ENCODE measurements at regions not wholly inside any gene's neighbourhood (a gene's known extent, or its start where the extent isn't known, plus 50 kb on each side); places are given as distances from the start of the nearest gene placed in this dataset.

- TF ChIP-seq ZNF174 (tag by site-specific recombination; IDR thresholded peaks at IDR 0.05) (no peak), ZNF341 (tag by site-specific recombination; IDR thresholded peaks at IDR 0.05; ENCODE audit: low read depth) (no peak), ZBTB17 (tag by site-specific recombination; IDR thresholded peaks at IDR 0.05) (no peak), ZNF335 (tag by site-specific recombination; conservative IDR thresholded peaks at IDR 0.05) (no peak), ZNF280D (tag by site-specific recombination; IDR thresholded peaks at IDR 0.05) (no peak), ZNF2 (tag by site-specific recombination; IDR thresholded peaks at IDR 0.05) (no peak), ZNF530 (tag by site-specific recombination; IDR thresholded peaks at IDR 0.05; ENCODE audit: low read depth) (no peak), MEIS1 (CRISPR knock-in tag; IDR thresholded peaks at IDR 0.05; ENCODE audit: borderline replicate concordance) (no peak), ZNF398 (tag by site-specific recombination; IDR thresholded peaks at IDR 0.05) (no peak), ZBTB49 (tag by site-specific recombination; IDR thresholded peaks at IDR 0.05; ENCODE audit: low read depth) (no peak), ZNF239 (tag by site-specific recombination; IDR thresholded peaks at IDR 0.05) (no peak), GFI1B (tag by site-specific recombination; IDR thresholded peaks at IDR 0.05) (no peak)
- CTCF ChIA-PET = interaction anchor here (1.0 to 1.6 kb wide), 2 partner anchors 76 to 152 kb away, joined by 3 to 5 read pairs; no protein-coding TSS in a partner anchor
- POLR2A ChIA-PET = no interaction called here
- no peak overlapping the region for H3K4me3 ChIP-seq (ENCODE audit: low read depth, low read length)
- H3K36me3 ChIP-seq (ENCODE audit: control insufficient read depth in 2 of 2, insufficient read depth in 1 of 2, low read length in 2 of 2) = no peaks in the 10 kb centered on the region
- no peaks in the 10 kb centered on the region for H3K9me3 ChIP-seq (ENCODE audit: control insufficient read depth, insufficient read depth, low read depth, low read length)
- H3K4me1 ChIP-seq (ENCODE audit: control insufficient read depth, insufficient read depth, low read length) = no peaks in the 10 kb centered on the region
- H3K27ac ChIP-seq (ENCODE audit: extremely low read depth, low read depth, low read length) = no peak overlapping the region
These were observed 258.9 kb downstream of the RDH14 start for GRCh38 chr2:18301421-18302139.

GRCh38 chr2:18299423-18300212 lies 260.8 kb downstream of the RDH14 start:
- H3K4me3 ChIP-seq (ENCODE audit: low read depth, low read length) = no peak overlapping the region
- TF ChIP-seq INSM2 (tag by site-specific recombination; IDR thresholded peaks at IDR 0.05) = no peak
- TF ChIP-seq ZNF785 (tag by site-specific recombination; IDR thresholded peaks at IDR 0.05) = no peak
- no peak for TF ChIP-seq ZNF23 (tag by site-specific recombination; IDR thresholded peaks at IDR 0.05; ENCODE audit: borderline replicate concordance)
- TF ChIP-seq ZSCAN16 (tag by site-specific recombination; IDR thresholded peaks at IDR 0.05) = no peak
- no peak for TF ChIP-seq REST (tag by site-specific recombination; IDR thresholded peaks at IDR 0.05)
- no peak for TF ChIP-seq GLIS1 (tag by site-specific recombination; IDR thresholded peaks at IDR 0.05)
- no peak overlapping the region for H3K27ac ChIP-seq (ENCODE audit: extremely low read depth, low read depth, low read length)
- CTCF ChIA-PET = interaction anchor here (0.6 to 1.6 kb wide), 4 partner anchors 10 to 150 kb away, joined by 3 to 4 read pairs (median 3); no protein-coding TSS in a partner anchor
- H3K36me3 ChIP-seq (ENCODE audit: control insufficient read depth in 2 of 2, insufficient read depth in 1 of 2, low read length in 2 of 2) = no peaks in the 10 kb centered on the region
- POLR2A ChIA-PET = interaction anchor here (1.3 kb wide), 1 partner anchor 421 kb away, joined by 3 read pairs; the partner anchor contains the start of gene KCNS3
- no peaks in the 10 kb centered on the region for H3K9me3 ChIP-seq (ENCODE audit: control insufficient read depth, insufficient read depth, low read depth, low read length)
- no peaks in the 10 kb centered on the region for H3K4me1 ChIP-seq (ENCODE audit: control insufficient read depth, insufficient read depth, low read length)

All from HEK293 (cell line).